ENCODE measurements at regions not wholly inside any gene's neighbourhood (a gene's known extent, or its start where the extent isn't known, plus 50 kb on each side); places are given as distances from the start of the nearest gene placed in this dataset.

GRCh38 chr19:13712767-13713201, 51.5 kb upstream of the MRI1 start:
- no peak overlapping the region for H3K4me3 ChIP-seq (ENCODE audit: control insufficient read depth, low read depth, low read length)
- no peak for DNase-seq (ENCODE audit: low read depth)
- TF ChIP-seq, protein P1, sequence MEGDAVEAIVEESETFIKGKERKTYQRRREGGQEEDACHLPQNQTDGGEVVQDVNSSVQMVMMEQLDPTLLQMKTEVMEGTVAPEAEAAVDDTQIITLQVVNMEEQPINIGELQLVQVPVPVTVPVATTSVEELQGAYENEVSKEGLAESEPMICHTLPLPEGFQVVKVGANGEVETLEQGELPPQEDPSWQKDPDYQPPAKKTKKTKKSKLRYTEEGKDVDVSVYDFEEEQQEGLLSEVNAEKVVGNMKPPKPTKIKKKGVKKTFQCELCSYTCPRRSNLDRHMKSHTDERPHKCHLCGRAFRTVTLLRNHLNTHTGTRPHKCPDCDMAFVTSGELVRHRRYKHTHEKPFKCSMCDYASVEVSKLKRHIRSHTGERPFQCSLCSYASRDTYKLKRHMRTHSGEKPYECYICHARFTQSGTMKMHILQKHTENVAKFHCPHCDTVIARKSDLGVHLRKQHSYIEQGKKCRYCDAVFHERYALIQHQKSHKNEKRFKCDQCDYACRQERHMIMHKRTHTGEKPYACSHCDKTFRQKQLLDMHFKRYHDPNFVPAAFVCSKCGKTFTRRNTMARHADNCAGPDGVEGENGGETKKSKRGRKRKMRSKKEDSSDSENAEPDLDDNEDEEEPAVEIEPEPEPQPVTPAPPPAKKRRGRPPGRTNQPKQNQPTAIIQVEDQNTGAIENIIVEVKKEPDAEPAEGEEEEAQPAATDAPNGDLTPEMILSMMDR (IDR thresholded peaks at IDR 0.05; ENCODE audit: control insufficient read depth, insufficient read depth, low read depth, low read length, missing control alignments) = no peak

- TF ChIP-seq, protein P1 (IDR thresholded peaks at IDR 0.05; ENCODE audit: control insufficient read depth, insufficient read depth, low read depth, low read length, missing control alignments) = no peak
- no peak for DNase-seq (ENCODE audit: low read depth)
- H3K4me3 ChIP-seq (ENCODE audit: control insufficient read depth, low read depth, low read length) = no peak overlapping the region
Observed at GRCh38 chr19:13707915-13708314, 56.4 kb upstream of the MRI1 start.

- no peak overlapping the region for H3K4me3 ChIP-seq (ENCODE audit: control insufficient read depth, low read depth, low read length)
- TF ChIP-seq, protein P1 (IDR thresholded peaks at IDR 0.05; ENCODE audit: control insufficient read depth, insufficient read depth, low read depth, low read length, missing control alignments) = no peak
- no peak for DNase-seq (ENCODE audit: low read depth)
Observed at GRCh38 chr19:13705928-13706447, 58.3 kb upstream of the MRI1 start.

- TF ChIP-seq, protein P1 (IDR thresholded peaks at IDR 0.05; ENCODE audit: control insufficient read depth, insufficient read depth, low read depth, low read length, missing control alignments) = no peak
- no peak for DNase-seq (ENCODE audit: low read depth)
- H3K4me3 ChIP-seq (ENCODE audit: control insufficient read depth, low read depth, low read length) = no peak overlapping the region
Observed at GRCh38 chr19:13705201-13705600, 59.1 kb upstream of the MRI1 start.

DNA sequence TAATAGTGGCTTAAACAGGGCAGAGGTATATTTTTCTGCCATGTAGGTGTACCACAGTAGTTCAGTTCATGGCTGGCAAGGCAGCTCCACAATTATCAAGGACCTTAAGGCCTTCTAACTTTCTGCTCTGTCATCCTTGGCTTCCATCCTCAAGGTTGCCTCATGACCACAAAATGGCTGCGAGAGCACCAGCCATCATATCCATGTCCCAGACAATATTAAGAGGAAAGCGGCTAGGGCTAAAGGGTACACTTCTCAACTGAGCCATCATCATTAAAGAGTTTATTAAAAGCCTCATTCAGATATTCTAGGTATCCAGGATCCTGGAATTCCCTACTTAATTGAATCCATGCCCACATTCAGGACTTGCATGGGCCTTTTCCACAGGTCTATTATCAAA, 62.7 kb upstream of the MRI1 start:
- DNase-seq (ENCODE audit: low read depth) = no peak
- H3K4me3 ChIP-seq (ENCODE audit: control insufficient read depth, low read depth, low read length) = no peak overlapping the region
- TF ChIP-seq, protein P1 (IDR thresholded peaks at IDR 0.05; ENCODE audit: control insufficient read depth, insufficient read depth, low read depth, low read length, missing control alignments) = no peak

DNA sequence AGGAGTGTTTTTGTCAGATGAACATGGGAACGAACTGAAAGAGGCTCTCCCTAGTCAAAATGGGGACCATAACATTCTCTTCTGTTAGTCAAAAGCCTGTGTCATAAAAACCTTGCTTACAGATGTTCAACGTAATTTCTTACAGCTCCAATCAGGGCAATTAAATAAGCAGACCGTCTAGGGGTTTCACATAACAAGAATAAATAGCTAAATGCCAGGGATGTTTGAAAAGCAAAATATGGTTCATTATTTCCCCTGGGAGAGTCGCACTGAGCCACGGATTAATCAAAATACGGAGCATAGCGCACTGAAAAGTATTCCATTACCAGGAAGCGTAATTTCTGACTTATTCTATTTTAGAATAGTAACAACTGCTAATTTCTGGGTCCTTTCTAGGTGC, 63.7 kb upstream of the MRI1 start:
- no peak overlapping the region for H3K4me3 ChIP-seq (ENCODE audit: control insufficient read depth, low read depth, low read length)
- TF ChIP-seq, protein P1 (IDR thresholded peaks at IDR 0.05; ENCODE audit: control insufficient read depth, insufficient read depth, low read depth, low read length, missing control alignments) = no peak
- no peak for DNase-seq (ENCODE audit: low read depth)

GRCh38 chr19:13699786-13700185, 64.5 kb upstream of the MRI1 start:
- TF ChIP-seq, protein P1 (IDR thresholded peaks at IDR 0.05; ENCODE audit: control insufficient read depth, insufficient read depth, low read depth, low read length, missing control alignments) = no peak
- H3K4me3 ChIP-seq (ENCODE audit: control insufficient read depth, low read depth, low read length) = no peak overlapping the region
- DNase-seq (ENCODE audit: low read depth) = no peak
